NCI-H748 treated with DMSO at 0.1 percent for 48 hours (cell line): ENCODE measurements at regions not wholly inside any gene's neighbourhood (a gene's known extent, or its start where the extent isn't known, plus 50 kb on each side); places are given as distances from the start of the nearest gene placed in this dataset.

ENCODE experiments used
- DNase-seq: peaks from one replicate; lab custom pipeline; 2025; lab: John Stamatoyannopoulos, UW

GRCh38 chr4:189032606-189033338 is 893.5 kb downstream of the TRIML1 start:
- DNase-seq, result no peak

GRCh38 chr4:189033801-189034347 is 894.6 kb downstream of the TRIML1 start:
- no peak for DNase-seq

- DNase-seq, result no peak
Observed at GRCh38 chr4:189035091-189035490, 895.9 kb downstream of the TRIML1 start.

GRCh38 chr4:189035654-189036053 is 896.4 kb downstream of the TRIML1 start:
- DNase-seq, result no peak

GRCh38 chr4:189036906-189037305 is 897.7 kb downstream of the TRIML1 start:
- DNase-seq, result no peak

GRCh38 chr4:189046642-189047041 is 894.0 kb upstream of the FRG1 start:
- no peak for DNase-seq

- no peak for DNase-seq
Observed at GRCh38 chr4:189048119-189048518, 892.6 kb upstream of the FRG1 start.

- no peak for DNase-seq
Observed at GRCh38 chr4:189049682-189050081, 891.0 kb upstream of the FRG1 start.

- DNase-seq, result no peak
Observed at GRCh38 chr4:189050643-189051042, 890.0 kb upstream of the FRG1 start.

- DNase-seq, result no peak
Observed at GRCh38 chr4:189053621-189054020, 887.1 kb upstream of the FRG1 start.

- no peak for DNase-seq
Observed at GRCh38 chr4:189060104-189060503, 880.6 kb upstream of the FRG1 start.

- no peak for DNase-seq
Observed at GRCh38 chr4:189062047-189062820, 878.4 kb upstream of the FRG1 start.

- no peak for DNase-seq
Observed at GRCh38 chr4:189069772-189070171, 870.9 kb upstream of the FRG1 start.

GRCh38 chr4:189071241-189071640 is 869.4 kb upstream of the FRG1 start:
- DNase-seq, result no peak

GRCh38 chr4:189073739-189074138 is 866.9 kb upstream of the FRG1 start:
- DNase-seq, result no peak

- no peak for DNase-seq
Observed at GRCh38 chr4:189081826-189082225, 858.8 kb upstream of the FRG1 start.

- DNase-seq, result no peak
Observed at GRCh38 chr4:189083769-189084168, 856.9 kb upstream of the FRG1 start.

GRCh38 chr4:189084671-189085070 is 856.0 kb upstream of the FRG1 start:
- DNase-seq, result no peak

- no peak for DNase-seq
Observed at GRCh38 chr4:189087971-189088370, 852.7 kb upstream of the FRG1 start.

- DNase-seq, result no peak
Observed at GRCh38 chr4:189088780-189089179, 851.9 kb upstream of the FRG1 start.

- DNase-seq, result peak; percentile 2
Observed at GRCh38 chr4:189090174-189090814, 850.4 kb upstream of the FRG1 start.

GRCh38 chr4:189092581-189092980 is 848.1 kb upstream of the FRG1 start:
- no peak for DNase-seq

GRCh38 chr4:189096108-189096507 is 844.6 kb upstream of the FRG1 start:
- DNase-seq, result no peak
